ENCODE measurements at regions not wholly inside any gene's neighbourhood (a gene's known extent, or its start where the extent isn't known, plus 50 kb on each side); places are given as distances from the start of the nearest gene placed in this dataset.

DNA sequence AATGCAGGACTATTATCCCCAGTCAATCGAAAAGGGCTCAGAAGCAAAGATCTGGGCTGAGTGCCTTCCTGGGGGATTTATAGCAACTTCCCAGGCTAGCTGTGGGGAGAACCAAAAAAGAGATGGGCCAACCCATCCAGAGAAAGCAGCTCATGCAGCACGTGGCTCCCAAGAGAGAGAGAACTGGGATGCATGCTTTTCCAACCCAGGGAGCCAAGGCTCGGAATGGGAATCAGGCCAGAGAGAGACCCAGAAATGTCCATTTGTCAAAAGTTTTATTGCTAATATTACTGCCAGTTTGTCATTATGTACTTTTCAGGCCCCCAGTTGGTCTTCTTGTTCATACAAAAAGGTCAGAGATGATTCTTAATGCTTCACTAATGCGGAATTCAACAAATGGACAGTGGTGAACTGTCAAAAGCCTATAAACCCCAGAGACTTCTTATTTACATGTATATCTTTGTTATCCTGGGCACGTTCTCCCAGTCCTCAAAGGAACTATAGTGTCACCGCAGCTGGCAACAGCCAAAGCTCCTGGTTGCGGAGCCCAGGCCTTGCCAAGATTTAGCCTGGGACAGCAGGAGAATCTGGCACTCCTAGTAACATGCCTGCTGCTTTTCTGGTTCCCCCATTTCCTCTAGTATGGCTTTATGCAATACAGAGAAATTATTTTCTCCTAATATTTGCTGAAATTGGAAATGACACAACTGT, 139.1 kb upstream of the POU3F2 start:
- DNase-seq (ENCODE audit: low read depth in 2 of 2): no peak

DNA sequence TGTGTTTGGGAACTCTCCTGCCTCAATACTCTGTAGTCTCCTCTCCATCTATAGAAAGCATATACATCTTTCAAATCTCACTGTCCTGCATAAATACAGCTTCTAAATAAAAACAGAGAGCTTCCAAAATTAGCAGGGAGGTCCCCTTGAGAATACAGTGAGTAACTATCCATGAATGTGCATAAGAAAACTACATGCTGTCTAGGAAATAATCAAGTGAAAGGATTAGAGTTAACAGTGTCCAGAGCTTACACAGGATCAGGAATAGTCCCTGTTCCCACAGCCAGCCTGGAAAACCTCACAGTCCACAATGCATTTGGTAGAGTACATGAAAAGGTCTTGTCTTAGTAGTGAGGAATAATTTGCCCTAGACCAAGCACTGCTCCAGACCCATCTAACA, 123.0 kb upstream of the POU3F2 start:
- no peak for DNase-seq (ENCODE audit: low read depth in 2 of 2)

DNA sequence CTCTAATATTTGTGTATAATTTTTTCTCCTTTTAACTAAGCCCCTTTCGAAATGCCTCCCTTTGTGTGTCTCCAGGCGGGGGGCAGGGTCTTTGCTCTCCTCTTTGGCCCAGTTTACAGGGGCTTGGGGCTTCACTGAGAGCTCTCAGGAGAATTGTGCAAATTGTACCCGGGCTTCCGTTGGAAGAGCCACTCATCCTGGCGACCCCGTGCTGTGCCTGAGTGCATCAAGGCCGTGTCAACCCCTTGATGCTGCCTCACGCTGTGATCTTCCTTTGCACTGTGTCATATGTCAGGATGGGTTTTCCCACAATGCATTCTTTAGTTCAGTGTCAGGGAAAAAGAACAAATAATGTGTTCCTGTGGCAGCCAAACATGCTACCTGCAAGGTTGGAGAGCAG, 118.0 kb upstream of the POU3F2 start:
- no peak for DNase-seq (ENCODE audit: low read depth in 2 of 2)

DNA sequence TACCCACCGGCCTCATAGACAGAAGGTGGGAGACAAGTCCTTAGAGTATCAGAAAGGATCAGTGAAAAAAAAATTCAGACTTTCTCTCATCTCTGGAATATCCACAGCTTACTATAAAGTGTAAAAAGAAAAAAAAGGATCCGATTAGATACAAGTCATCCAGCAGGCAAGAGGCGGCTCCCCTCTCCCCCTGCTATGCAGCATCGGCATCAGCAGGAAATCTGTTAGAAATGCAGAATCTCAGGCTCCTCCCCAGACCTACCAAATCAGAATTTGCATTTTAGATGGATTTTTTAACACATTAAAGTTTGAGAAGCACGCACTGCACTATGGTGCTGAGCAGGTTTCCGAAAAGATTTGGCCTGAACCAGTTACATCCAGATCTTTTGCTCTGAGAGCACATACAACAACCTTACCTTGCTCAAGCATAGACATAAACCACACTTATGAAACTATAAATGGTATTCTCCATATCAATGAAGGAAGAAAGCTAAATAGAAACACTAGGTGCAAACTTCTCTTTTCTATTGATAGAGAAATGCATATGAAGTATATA, 117.0 kb upstream of the POU3F2 start:
- DNase-seq (ENCODE audit: low read depth in 2 of 2): no peak

DNA sequence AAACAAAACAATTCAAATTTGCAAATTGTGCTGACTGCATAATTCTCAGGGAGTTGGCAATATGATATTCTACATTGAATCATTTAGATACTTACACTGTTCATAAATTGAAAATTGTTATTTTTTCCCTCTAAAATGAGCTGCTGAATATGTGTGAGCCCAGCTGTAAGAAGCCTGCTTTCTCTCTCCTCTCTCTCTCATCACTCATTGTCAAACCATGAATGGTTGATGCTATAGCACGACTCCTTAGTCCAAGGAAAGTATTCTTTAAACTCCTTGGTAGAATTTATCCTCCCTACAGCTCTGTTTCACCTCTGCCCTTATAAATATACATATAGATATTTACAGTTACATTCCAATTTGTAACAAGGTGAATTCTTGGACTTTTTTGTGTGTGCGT, 116.4 kb upstream of the POU3F2 start:
- no peak for DNase-seq (ENCODE audit: low read depth in 2 of 2)

DNA sequence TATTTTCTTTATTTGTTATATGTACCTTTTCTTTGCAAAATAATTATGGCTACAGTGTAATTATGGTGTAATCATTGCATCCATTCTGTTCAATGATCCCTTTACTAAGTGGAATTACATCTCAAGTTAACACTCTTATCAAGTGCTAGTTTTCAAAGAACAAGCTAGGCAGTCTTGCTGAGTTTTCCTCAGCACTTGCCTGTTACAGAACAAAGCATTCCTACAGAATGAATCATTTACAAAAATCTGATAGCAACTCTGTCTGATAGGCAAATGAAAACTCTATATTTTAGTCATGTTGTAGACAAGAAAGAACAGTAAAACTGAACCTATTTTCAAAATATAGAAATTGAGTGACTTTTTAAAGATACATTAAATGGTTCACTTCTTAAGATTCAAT, 109.8 kb upstream of the POU3F2 start:
- DNase-seq (ENCODE audit: low read depth in 2 of 2): no peak

DNA sequence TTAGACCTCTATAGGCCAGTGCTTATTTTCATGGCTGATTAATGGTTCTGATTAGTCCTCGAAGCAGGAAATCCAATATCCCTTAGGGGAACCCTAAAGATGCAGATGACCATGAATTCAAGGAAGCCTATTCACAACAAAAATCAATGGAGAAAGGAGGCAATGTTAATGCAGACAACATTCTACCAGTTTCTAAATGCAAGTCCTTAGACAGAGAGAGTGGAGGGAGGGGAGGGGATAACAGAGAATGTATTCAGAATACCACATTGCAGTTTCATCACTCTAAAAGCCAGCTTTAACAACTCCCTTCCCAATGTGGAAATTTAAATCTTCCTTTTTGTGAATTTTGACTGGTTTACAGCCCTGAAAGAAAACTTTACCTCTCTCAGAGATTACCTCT, 87.1 kb upstream of the POU3F2 start:
- no peak for DNase-seq (ENCODE audit: low read depth in 2 of 2)

DNA sequence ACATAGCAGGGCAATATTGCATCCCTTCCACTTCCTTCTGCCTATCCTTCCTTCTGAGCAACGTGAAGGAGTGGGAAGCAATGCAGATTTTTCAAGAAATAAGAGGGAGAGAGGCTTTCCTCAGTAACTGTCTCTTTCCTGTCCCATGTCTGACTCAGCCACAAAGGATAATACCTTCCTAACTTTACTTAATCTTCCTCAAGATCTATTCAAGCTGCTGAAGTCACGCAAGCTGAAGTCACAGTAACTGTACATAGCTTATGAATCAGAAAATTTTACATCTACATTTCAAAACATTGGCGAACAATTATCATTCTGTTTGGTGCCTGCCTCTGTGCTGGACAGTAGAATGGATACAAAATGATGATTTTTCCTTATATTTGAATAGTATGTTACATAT, 86.4 kb upstream of the POU3F2 start:
- no peak for DNase-seq (ENCODE audit: low read depth in 2 of 2)

DNA sequence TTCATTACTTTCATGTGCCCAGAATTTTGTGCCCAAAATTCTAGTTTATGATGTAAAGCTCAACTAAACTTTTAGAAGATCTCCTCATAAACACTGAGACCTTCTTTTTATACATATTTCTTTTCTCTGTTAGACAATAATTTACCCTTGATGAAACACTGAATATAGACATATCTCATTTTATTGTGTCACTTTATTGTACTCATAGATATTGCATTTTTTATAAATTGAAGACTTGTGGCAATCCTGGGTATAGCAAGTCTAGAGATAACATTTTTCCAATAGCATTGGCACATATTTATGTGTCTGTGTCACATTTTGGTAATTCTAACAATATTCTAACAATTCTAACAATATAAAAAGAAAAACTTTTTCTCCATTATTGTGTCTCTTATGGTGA, 74.9 kb upstream of the POU3F2 start:
- no peak for DNase-seq (ENCODE audit: low read depth in 2 of 2)

DNA sequence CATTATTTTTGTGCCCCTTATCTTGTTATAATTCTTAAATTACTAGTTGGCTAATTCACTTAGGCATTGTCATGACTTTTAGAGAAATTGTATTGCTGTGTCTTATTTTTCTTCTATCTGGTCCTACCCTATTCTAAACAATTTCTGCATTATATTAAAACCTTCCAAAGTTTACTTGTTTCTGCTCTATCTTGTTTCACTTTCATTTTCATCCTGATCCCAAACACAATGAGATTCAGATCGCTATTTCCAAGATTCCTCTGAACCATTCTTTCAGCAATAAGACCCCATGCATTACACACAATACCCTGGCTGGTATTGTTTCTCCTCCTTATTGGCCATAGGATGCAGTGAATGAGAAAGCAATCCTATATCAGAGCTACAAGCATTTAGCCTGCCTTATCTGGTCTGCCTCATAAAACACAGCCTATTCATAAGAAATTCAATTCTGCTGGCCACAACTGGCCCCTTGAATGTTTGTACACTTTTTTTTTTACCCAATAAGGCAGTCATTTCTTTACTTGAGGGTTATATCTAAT, 69.9 kb upstream of the POU3F2 start:
- DNase-seq (ENCODE audit: low read depth in 2 of 2): no peak

DNA sequence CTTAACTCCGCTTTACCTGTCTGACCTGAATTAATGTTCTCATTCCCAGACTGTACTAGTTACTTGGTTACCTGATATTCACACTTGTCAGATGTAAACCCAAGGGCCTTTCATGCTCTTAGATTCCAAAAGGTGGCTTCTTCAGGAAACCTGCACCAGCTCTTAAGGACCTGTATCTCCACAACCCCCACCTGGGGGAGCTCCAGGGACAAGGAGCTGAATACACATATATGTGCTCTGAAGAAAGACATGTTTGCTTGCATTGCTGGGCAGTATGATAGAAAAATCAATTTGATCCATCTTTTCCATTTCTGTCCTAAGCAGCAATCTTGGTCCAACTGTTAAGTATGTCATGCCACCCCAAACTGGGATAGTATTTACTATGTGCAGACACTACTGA, 64.8 kb upstream of the POU3F2 start:
- DNase-seq (ENCODE audit: low read depth in 2 of 2): peak; percentile 1 to 5

DNA sequence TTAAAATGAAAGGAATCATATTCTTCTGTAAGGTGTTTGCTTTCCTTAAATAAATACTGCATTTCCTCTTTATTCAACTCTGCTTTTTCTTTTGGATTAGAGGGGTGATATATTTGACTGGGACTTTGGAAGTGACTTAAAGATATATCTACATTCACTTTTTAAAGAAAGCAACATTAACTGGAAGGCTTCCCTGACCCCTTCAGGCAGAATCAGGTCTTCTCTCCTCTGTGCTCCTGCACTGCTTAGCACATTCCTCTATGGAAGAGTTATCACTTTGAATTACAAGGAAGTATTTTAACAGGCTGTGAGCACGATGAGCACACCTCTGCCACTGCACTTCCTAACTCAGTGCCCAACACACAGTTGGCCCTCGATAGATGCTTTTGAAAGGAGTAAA, 59.2 kb upstream of the POU3F2 start:
- no peak for DNase-seq (ENCODE audit: low read depth in 2 of 2)

DNA sequence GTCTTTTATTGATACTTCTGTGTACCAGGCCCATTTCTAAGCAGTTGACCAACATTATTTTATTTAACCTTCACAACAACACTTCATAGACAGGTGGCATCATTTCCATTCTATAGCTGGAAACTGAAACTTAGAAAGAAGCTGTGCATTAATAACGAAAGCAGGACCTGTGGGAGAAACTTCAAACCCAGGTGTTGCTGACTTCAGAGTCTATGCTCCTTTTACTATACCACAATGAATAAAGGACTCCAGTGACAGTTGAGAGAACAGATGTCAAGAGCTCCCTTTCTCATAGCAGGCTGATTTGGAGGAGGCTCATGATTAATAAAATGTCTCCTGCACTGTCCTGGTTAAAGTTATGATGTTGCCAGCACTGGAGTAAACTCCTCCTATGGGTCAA, 56.6 kb upstream of the POU3F2 start:
- no peak for DNase-seq (ENCODE audit: low read depth in 2 of 2)

DNA sequence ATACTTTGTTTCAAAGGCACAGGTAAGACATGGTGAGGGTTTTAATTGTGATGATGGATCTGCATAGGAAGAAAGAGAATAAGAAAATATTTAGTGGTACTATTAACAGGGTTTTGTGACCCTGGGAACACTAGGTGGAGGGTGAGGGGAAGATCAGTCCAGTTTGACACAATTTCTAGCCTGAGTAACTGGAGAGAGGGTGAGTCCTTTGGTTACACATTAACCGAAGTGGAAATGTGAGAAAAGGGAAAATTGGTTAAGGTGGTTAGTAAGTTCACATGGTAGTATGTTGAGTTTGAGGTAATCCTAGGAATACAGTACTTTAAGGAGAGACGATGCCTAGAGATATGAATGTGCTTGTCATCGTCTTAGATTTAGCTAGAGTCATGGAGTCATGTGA, 54.8 kb upstream of the POU3F2 start:
- DNase-seq (ENCODE audit: low read depth in 2 of 2): no peak

DNA sequence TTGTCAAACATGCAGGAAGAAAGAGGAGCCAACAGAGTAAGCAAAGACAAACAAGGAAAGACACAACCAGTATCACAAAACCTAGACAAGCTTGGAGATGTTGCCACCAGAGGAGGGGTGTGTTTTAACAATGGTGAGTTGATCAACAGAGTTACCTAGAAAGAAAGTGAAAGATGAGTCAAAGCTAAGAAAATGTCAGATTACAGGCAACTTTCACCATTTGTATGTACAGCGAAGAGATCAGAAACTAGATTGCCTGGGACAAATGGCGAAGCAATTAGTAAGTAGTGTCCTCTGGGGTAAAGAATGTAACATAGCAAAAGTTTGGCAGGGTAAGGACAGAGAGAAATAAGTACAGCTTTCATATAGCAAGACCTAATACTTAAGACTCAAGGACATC, 51.6 kb upstream of the POU3F2 start:
- DNase-seq (ENCODE audit: low read depth in 2 of 2): no peak

DNA sequence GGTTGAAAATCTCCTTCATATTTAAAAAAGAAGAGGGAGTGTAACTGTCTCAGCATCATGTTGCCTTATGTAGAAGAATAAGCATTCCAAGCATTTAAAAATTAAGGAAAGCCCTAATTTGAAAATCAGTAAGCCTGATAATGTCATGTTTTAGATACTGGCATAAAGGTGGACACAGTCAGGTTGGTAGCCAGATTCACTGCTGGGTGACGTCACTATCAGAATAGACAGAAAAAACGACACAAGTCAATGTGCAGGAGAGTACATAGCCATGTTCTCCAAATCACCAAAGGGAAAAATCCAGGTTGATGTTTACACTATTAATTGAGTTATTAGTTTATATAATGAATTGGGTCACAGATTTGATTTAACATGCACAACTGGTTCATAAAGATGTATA, 50.8 kb upstream of the POU3F2 start:
- no peak for DNase-seq (ENCODE audit: low read depth in 2 of 2)

All from fibroblast of skin of left biceps (primary cell).